ENCODE measurements at regions not wholly inside any gene's neighbourhood (a gene's known extent, or its start where the extent isn't known, plus 50 kb on each side); places are given as distances from the start of the nearest gene placed in this dataset.
A peak's percentile ranks its signal among the peaks of the same experiment; 100 is the strongest.

DNA sequence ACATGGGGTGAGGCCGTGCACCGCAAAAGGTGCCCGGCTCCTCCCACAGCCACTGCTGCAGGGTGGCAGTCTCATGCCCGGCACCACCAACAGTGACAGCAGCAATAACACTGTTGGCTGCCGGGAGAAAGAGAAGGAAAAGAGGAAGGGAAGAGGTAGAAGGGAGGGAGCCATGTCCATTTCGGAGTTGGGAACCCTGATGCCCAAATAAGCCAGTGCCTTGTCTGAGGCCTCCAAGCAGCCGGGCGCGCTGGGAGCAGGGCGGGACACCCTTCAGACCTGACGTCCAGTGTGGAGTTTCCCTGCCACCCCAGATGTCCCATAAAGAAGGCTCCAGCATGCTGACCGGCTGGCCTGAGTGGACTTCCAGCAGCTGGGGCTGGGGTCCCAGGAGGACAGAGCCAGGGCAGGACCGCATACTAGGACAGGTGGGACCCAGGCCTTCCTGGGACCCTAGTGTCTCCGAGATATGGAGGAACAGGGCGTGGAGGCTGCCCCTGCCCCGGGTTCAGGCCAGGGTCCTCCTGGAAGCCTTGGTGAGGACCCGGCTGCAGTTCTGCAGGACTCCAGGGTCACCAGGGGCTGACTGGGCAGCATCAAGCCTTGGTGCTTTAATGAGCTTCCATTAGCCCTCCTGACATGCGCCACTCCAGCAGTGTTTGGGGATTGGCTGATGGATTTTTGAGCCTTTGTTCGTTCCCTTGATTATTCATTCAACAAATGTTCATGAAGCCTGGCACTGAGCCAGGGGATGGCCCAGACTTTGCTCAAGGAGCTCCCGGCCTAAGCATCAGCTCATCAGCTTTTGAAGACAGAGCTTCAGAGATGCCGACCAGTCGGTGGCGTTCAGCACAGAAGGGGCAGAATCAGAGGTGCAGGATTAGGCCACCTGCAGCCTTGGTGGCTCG lies 223.6 kb upstream of the CIBAR2 start:
- H3K9me3 ChIP-seq (ENCODE audit: low read length), result no peaks in the 10 kb centered on the region
- H4K20me1 ChIP-seq (ENCODE audit: insufficient read depth, low read length), result peaks cover 12% of the 10 kb centered on the region; the same call in 1 of the 2 replicates
- CTCF ChIA-PET (ENCODE audit: low intra/inter-chr PET ratio, low total read pairs), result no interaction called here
- no peak overlapping the region for H3K27ac ChIP-seq (ENCODE audit: extremely low read length, insufficient read depth, low read length)
- POLR2A ChIA-PET, result no interaction called here
- peak overlapping the region; percentile 67 for H3K4me2 ChIP-seq (ENCODE audit: low read depth, low read length)
- in situ Hi-C loops (cut with HindIII; ENCODE audit: extremely low pct_ligation_motif_present, low pct_unique_long_range_greater_than_20kb) (no loop called here), intact Hi-C loops (cut with micrococcal nuclease; ENCODE audit: unreplicated experiment) (no loop called here)
- H3K9ac ChIP-seq (ENCODE audit: insufficient read depth, low read depth, low read length), result no peak overlapping the region
- H3K36me3 ChIP-seq (replicated peaks in 1 of 2; ENCODE audit: control insufficient read depth in 1 of 2, insufficient read depth in 2 of 2, low read length in 2 of 2), result no peaks in the 10 kb centered on the region
- peaks cover 30% of the 10 kb centered on the region for H3K4me1 ChIP-seq (ENCODE audit: insufficient read depth, low read length)
- H2AFZ ChIP-seq (ENCODE audit: low read length), result no peak overlapping the region
- peak overlapping the region in 1 of 3 experiments; percentile 37; a peak in 2 of 6 replicates for H3K4me3 ChIP-seq (replicated peaks in 1 of 3; ENCODE audit: insufficient read depth in 1 of 3, low read depth in 2 of 3, low read length in 3 of 3)
- WGBS (ENCODE audit: low lambda C conversion rate), result 44% methylated on average over 18 of the region's 24 CpGs
- no TSS peak for BruUV-seq (replicated peaks)
- H3K27me3 ChIP-seq (ENCODE audit: control insufficient read depth in 1 of 2, insufficient read depth in 2 of 2, low read length in 2 of 2), result peaks cover 0 to 8% of the 10 kb centered on the region in 2 experiments; a peak in 1 of 5 replicates
- no peak for DNase-seq (ENCODE audit: low spot score)
- no peak for FAIRE-seq
- ATAC-seq, result 0 out of 3 replicates have a peak, but pooled peaks have one; percentile 5
- H3K79me2 ChIP-seq (ENCODE audit: insufficient read depth, low read length), result no peaks in the 10 kb centered on the region
- TF ChIP-seq SP4 (CRISPR knock-in tag; IDR thresholded peaks at IDR 0.05), result no peak
- no peak for TF ChIP-seq TP53 (CRISPR knock-in tag; conservative IDR thresholded peaks at IDR 0.05)
- no peak for TF ChIP-seq ZNF225 (CRISPR knock-in tag; IDR thresholded peaks at IDR 0.05)
- TF ChIP-seq ZSCAN20 (CRISPR knock-in tag; IDR thresholded peaks at IDR 0.05; ENCODE audit: borderline replicate concordance), result no peak
- no peak for TF ChIP-seq CTCF (CRISPR knock-in tag; IDR thresholded peaks at IDR 0.05)
- TF ChIP-seq KAT2B (IDR thresholded peaks at IDR 0.05; ENCODE audit: borderline replicate concordance, low read depth, low read length), result no peak
- TF ChIP-seq, protein P1, sequence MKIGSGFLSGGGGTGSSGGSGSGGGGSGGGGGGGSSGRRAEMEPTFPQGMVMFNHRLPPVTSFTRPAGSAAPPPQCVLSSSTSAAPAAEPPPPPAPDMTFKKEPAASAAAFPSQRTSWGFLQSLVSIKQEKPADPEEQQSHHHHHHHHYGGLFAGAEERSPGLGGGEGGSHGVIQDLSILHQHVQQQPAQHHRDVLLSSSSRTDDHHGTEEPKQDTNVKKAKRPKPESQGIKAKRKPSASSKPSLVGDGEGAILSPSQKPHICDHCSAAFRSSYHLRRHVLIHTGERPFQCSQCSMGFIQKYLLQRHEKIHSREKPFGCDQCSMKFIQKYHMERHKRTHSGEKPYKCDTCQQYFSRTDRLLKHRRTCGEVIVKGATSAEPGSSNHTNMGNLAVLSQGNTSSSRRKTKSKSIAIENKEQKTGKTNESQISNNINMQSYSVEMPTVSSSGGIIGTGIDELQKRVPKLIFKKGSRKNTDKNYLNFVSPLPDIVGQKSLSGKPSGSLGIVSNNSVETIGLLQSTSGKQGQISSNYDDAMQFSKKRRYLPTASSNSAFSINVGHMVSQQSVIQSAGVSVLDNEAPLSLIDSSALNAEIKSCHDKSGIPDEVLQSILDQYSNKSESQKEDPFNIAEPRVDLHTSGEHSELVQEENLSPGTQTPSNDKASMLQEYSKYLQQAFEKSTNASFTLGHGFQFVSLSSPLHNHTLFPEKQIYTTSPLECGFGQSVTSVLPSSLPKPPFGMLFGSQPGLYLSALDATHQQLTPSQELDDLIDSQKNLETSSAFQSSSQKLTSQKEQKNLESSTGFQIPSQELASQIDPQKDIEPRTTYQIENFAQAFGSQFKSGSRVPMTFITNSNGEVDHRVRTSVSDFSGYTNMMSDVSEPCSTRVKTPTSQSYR (CRISPR knock-in tag; IDR thresholded peaks at IDR 0.05; ENCODE audit: borderline replicate concordance), result no peak
- TF ChIP-seq REXO4 (CRISPR knock-in tag; IDR thresholded peaks at IDR 0.05; ENCODE audit: borderline replicate concordance), result no peak
- no peak for TF ChIP-seq STAG1 (CRISPR knock-in tag; IDR thresholded peaks at IDR 0.05)
- TF ChIP-seq, protein P2, sequence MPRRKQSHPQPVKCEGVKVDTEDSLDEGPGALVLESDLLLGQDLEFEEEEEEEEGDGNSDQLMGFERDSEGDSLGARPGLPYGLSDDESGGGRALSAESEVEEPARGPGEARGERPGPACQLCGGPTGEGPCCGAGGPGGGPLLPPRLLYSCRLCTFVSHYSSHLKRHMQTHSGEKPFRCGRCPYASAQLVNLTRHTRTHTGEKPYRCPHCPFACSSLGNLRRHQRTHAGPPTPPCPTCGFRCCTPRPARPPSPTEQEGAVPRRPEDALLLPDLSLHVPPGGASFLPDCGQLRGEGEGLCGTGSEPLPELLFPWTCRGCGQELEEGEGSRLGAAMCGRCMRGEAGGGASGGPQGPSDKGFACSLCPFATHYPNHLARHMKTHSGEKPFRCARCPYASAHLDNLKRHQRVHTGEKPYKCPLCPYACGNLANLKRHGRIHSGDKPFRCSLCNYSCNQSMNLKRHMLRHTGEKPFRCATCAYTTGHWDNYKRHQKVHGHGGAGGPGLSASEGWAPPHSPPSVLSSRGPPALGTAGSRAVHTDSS (CRISPR knock-in tag; conservative IDR thresholded peaks at IDR 0.05), result no peak
- TF ChIP-seq, protein P3, sequence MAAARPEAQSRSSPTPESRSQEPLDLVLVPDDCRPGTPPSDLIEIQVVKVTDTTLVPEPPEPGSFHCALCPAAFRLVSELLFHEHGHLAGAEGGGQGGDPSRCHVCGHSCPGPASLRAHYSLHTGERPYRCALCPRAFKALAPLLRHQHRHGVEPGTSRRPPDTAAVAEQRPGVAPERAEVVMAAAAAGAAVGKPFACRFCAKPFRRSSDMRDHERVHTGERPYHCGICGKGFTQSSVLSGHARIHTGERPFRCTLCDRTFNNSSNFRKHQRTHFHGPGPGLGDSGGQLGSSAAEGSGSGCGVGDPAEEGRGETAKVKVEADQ (CRISPR knock-in tag; IDR thresholded peaks at IDR 0.05; ENCODE audit: borderline replicate concordance), result no peak
- TF ChIP-seq ZNF773 (CRISPR knock-in tag; IDR thresholded peaks at IDR 0.05; ENCODE audit: borderline replicate concordance), result no peak
- TF ChIP-seq ELF1 (CRISPR knock-in tag; IDR thresholded peaks at IDR 0.05), result no peak
- no peak for TF ChIP-seq WIZ (CRISPR knock-in tag; IDR thresholded peaks at IDR 0.05)
- TF ChIP-seq IRX3 (CRISPR knock-in tag; IDR thresholded peaks at IDR 0.05; ENCODE audit: borderline replicate concordance, low read depth), result no peak
- no peak for TF ChIP-seq FOXK1 (CRISPR knock-in tag; IDR thresholded peaks at IDR 0.05; ENCODE audit: borderline replicate concordance, low read depth)
